ENCODE measurements at regions not wholly inside any gene's neighbourhood (a gene's known extent, or its start where the extent isn't known, plus 50 kb on each side); places are given as distances from the start of the nearest gene placed in this dataset.

- TF ChIP-seq, protein P1, sequence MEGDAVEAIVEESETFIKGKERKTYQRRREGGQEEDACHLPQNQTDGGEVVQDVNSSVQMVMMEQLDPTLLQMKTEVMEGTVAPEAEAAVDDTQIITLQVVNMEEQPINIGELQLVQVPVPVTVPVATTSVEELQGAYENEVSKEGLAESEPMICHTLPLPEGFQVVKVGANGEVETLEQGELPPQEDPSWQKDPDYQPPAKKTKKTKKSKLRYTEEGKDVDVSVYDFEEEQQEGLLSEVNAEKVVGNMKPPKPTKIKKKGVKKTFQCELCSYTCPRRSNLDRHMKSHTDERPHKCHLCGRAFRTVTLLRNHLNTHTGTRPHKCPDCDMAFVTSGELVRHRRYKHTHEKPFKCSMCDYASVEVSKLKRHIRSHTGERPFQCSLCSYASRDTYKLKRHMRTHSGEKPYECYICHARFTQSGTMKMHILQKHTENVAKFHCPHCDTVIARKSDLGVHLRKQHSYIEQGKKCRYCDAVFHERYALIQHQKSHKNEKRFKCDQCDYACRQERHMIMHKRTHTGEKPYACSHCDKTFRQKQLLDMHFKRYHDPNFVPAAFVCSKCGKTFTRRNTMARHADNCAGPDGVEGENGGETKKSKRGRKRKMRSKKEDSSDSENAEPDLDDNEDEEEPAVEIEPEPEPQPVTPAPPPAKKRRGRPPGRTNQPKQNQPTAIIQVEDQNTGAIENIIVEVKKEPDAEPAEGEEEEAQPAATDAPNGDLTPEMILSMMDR (IDR thresholded peaks at IDR 0.05; ENCODE audit: control extremely low read depth in 1 of 3, insufficient read depth in 1 of 3, low read depth in 1 of 3, low read length in 3 of 3) = no peak
- TF ChIP-seq YY1 (IDR thresholded peaks at IDR 0.05; ENCODE audit: low read depth, low read length) = no peak
- TF ChIP-seq ASH2L (IDR thresholded peaks at IDR 0.05; ENCODE audit: low read length) = no peak
- no peak for TF ChIP-seq SIN3A (conservative IDR thresholded peaks at IDR 0.05 in 1 of 2, IDR thresholded peaks at IDR 0.05 in 1 of 2; ENCODE audit: low read depth in 1 of 2, low read length in 2 of 2)
- no peak for TF ChIP-seq EP300 (IDR thresholded peaks at IDR 0.05; ENCODE audit: borderline replicate concordance in 1 of 2, low read depth in 2 of 2, low read length in 2 of 2)
- TF ChIP-seq RFX5 (IDR thresholded peaks at IDR 0.05; ENCODE audit: borderline replicate concordance, low read depth, low read length) = no peak
These were observed 142.9 kb upstream of the DUSP10 start for GRCh38 chr1:221884821-221885220.

Measured in H1 (cell line).